ENCODE measurements at regions not wholly inside any gene's neighbourhood (a gene's known extent, or its start where the extent isn't known, plus 50 kb on each side); places are given as distances from the start of the nearest gene placed in this dataset.

DNA sequence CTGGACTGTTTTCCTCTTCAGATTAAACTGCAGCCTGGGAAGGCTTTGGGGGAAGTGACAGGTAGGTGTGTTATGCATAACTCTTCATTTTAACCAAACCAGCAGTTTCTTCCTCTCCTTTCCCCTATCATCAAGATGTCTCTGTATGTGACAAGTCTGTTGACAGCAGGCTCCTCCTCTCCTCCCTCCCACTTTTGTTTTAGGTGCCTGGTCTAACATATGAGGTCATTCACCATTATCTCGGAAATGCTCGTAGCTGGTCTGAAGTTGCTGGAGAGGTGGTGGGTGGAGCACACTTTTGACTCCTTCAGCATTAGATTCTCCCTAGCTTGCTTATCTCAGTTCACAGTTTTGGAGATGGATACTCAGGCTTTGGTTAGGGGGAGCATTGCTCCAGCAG, 571.0 kb upstream of the EEF2KMT start:
- DNase-seq (ENCODE audit: low read depth, low spot score) = no peak
- in situ Hi-C loops (cut with HindIII; ENCODE audit: low pct_unique_long_range_greater_than_20kb, low sequenced_read_pairs) = no loop called here

- no peak for DNase-seq (ENCODE audit: low read depth, low spot score)
- in situ Hi-C loops (cut with HindIII; ENCODE audit: low pct_unique_long_range_greater_than_20kb, low sequenced_read_pairs) = no loop called here
These were observed 568.2 kb upstream of the EEF2KMT start for GRCh38 chr16:5665834-5666233.

- in situ Hi-C loops (cut with HindIII; ENCODE audit: low pct_unique_long_range_greater_than_20kb, low sequenced_read_pairs) = no loop called here
- DNase-seq (ENCODE audit: low read depth, low spot score) = no peak
These were observed 556.2 kb upstream of the EEF2KMT start for GRCh38 chr16:5653789-5654188.

DNA sequence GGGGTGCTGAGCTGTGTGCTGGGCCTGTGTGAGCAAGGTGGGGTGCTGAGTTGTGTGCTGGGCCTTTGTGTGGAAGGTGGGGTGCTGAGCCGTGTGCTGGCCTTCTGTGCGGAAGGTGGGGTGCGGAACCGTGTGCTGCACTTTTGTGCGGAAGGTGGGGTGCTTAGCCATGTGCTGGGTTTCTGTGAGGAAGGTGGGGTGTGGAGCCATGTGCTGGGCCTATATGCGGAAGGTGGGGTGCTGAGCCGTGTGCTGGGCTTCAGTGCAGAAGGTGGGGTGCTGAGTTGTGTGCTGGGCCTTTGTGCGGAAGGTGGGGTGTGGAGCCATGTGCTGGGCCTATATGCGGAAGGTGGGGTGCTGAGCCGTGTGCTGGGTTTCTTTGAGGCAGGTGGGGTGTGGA, 555.4 kb upstream of the EEF2KMT start:
- in situ Hi-C loops (cut with HindIII; ENCODE audit: low pct_unique_long_range_greater_than_20kb, low sequenced_read_pairs) = no loop called here
- DNase-seq (ENCODE audit: low read depth, low spot score) = no peak

DNA sequence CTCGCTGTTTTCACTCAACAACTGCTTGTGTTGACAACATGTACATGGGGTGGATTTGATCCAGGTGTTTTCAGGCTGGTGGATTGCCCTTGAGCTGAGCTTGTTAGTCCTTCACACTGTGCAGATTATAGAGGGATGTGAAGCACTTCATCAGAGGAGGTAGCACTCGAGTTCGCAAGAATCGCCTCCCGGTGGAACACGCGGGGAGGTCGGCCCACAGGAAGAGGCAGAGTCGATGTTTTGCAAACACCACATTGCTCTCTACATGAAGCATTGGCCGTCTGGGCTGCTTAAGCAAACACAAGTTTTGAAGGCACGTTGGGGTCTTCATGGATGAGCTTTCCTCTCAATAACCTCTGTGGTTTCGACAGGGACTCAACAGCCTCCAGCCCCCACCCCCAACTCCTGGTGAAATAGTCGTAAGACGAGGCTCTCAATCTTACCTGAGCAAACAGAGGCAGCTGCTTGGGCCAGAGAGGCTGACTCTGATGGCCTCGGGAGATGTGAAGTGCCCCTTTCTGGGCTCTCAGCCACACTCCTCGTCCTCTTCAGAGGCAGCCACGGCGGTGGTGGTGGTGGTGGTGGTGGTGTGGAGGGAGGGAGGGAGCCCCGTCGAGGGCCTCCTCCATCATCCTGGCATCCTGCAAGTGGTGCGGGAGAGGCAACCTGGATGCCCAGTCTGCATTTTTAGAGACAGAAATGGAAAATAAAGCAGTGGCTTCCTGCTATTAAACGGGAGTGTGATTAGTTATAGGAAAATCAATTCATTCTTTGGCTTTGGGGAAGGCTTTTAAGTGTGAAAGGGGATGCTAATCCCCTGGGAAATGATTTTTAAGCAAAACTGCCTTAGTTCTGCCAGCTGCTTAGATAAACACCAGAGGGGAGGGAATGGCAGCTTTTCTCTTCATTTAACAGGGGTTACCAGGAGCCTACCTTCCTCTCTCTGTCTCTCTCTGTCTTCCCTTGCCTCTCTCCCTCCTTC, 552.5 kb upstream of the EEF2KMT start:
- in situ Hi-C loops (cut with HindIII; ENCODE audit: low pct_unique_long_range_greater_than_20kb, low sequenced_read_pairs) = no loop called here
- no peak for DNase-seq (ENCODE audit: low read depth, low spot score)

- in situ Hi-C loops (cut with HindIII; ENCODE audit: low pct_unique_long_range_greater_than_20kb, low sequenced_read_pairs) = no loop called here
- no peak for DNase-seq (ENCODE audit: low read depth, low spot score)
These were observed 549.5 kb upstream of the EEF2KMT start for GRCh38 chr16:5647051-5647450.

GRCh38 chr16:5643855-5644531, 546.4 kb upstream of the EEF2KMT start:
- no peak for DNase-seq (ENCODE audit: low read depth, low spot score)
- in situ Hi-C loops (cut with HindIII; ENCODE audit: low pct_unique_long_range_greater_than_20kb, low sequenced_read_pairs) = no loop called here

GRCh38 chr16:5642436-5642835, 544.8 kb upstream of the EEF2KMT start:
- no peak for DNase-seq (ENCODE audit: low read depth, low spot score)
- in situ Hi-C loops (cut with HindIII; ENCODE audit: low pct_unique_long_range_greater_than_20kb, low sequenced_read_pairs) = no loop called here

GRCh38 chr16:5642011-5642410, 544.4 kb upstream of the EEF2KMT start:
- in situ Hi-C loops (cut with HindIII; ENCODE audit: low pct_unique_long_range_greater_than_20kb, low sequenced_read_pairs) = no loop called here
- DNase-seq (ENCODE audit: low read depth, low spot score) = no peak

DNA sequence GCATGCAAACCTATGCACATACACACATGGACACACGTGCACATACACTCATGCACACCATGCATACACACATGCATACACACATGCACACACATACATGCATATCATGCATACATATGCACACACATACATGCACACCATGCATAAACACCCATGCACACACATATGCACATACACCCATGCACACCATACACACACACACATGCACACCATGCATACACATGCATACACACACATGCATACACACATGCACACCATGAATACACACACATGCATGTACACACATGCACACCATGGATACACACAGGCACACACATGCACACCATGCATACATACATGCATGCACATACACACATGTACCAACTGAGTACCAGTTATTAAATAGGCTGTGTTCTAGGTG, 543.3 kb upstream of the EEF2KMT start:
- DNase-seq (ENCODE audit: low read depth, low spot score) = no peak
- in situ Hi-C loops (cut with HindIII; ENCODE audit: low pct_unique_long_range_greater_than_20kb, low sequenced_read_pairs) = no loop called here

DNA sequence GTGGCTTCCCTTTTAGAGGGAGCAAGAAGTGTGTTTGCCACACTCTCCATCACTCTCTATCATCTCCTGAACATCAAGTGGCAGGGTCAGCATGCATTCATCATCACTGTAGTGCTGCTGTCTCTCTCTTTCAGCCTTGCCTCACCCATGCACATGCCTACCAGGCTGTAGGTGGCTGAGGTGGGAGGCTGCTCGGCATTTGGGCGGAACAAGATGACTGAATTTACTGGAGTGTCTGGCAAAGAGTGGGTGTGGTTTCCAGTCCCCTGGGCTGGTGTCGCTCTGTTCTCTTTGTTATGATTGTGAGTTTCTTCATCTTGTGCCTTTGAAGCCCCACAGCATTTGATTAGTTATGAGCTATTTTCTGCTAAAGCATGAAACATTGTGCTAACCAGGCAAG, 541.9 kb upstream of the EEF2KMT start:
- in situ Hi-C loops (cut with HindIII; ENCODE audit: low pct_unique_long_range_greater_than_20kb, low sequenced_read_pairs) = no loop called here
- DNase-seq (ENCODE audit: low read depth, low spot score) = no peak

DNA sequence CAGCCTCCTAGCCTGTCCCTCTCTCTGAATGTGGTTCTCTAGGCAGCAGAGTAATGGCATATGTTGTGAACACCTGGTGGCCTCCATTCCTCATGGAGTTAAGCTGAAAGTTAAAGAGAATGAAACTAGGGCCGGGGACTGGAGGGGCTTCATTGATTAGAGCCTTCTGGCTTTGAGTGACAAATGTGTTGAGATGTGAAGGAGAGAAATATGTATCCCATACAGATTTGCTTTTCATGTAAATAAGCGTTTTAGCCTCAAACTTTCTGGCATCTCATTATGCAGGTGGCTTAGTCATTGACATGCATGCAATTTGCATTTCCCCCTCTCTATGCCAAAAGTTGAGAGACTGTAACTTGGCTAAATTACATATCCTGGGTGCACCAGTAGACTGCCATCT, 537.7 kb upstream of the EEF2KMT start:
- in situ Hi-C loops (cut with HindIII; ENCODE audit: low pct_unique_long_range_greater_than_20kb, low sequenced_read_pairs) = no loop called here
- DNase-seq (ENCODE audit: low read depth, low spot score) = no peak

- in situ Hi-C loops (cut with HindIII; ENCODE audit: low pct_unique_long_range_greater_than_20kb, low sequenced_read_pairs) = no loop called here
These were observed 537.1 kb upstream of the EEF2KMT start for GRCh38 chr16:5634666-5635180.

GRCh38 chr16:5633845-5634440, 536.3 kb upstream of the EEF2KMT start:
- DNase-seq (ENCODE audit: low read depth, low spot score) = peak; percentile 59
- in situ Hi-C loops (cut with HindIII; ENCODE audit: low pct_unique_long_range_greater_than_20kb, low sequenced_read_pairs) = no loop called here

More at GRCh38 chr16:5634666-5635180, 537.1 kb upstream of the EEF2KMT start:
- peak; percentile 5 for DNase-seq (ENCODE audit: low read depth, low spot score)

DNA sequence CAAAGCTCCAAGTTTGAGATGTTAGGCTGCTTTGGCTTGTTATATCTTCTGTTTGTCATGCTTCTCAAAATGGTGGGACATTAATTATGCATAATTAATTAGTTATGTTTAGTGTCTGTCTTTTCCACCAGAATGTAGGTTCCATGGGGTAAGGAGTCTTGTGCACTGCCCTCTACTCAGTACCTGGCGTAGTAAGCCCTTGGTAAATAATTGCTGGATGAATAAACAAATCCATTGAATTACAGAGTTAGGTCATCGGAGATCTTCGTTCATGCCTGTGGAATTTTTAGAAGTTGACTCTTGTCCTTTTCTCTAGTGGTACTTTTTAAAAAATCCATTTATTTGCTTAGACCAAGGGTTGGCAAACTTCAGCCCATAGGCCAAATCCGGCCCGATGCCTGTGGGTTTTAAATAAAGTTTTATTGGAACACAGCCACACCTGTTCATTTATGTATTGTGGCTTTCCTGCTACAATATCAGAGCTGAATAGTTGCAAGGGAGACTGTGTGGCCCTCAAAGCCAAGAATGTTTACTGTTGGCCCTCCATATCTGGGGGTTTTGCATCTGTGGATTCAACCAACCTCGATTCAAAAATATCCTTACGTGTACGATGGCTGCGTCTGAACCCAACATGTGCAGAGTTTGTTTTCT, 524.8 kb upstream of the EEF2KMT start:
- in situ Hi-C loops (cut with HindIII; ENCODE audit: low pct_unique_long_range_greater_than_20kb, low sequenced_read_pairs) = no loop called here

GRCh38 chr16:5621826-5622225, 524.2 kb upstream of the EEF2KMT start:
- no peak for DNase-seq (ENCODE audit: low read depth, low spot score)
- in situ Hi-C loops (cut with HindIII; ENCODE audit: low pct_unique_long_range_greater_than_20kb, low sequenced_read_pairs) = no loop called here

More for the DNA sequence above, 524.8 kb upstream of the EEF2KMT start:
- DNase-seq (ENCODE audit: low read depth, low spot score) = no peak

DNA sequence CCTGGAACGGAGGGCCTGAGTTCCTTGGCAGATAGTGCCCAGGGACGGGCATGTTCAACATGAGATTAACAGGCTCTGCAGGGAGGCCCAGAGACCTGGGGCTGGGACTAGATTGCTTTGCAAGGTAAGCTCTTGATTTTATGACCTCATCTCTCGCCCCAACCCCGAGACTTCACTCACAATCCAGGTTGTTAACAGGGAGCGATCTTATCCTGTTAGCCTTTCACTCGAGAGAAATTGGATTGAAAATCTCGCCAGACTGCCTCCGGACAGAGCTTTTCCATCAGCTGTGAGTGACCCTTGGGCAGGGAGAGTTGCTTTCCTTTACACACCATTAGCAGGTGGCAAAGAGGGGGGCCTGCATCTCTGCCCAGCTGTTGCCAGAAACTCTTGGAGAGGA, 521.7 kb upstream of the EEF2KMT start:
- in situ Hi-C loops (cut with HindIII; ENCODE audit: low pct_unique_long_range_greater_than_20kb, low sequenced_read_pairs) = no loop called here
- DNase-seq (ENCODE audit: low read depth, low spot score) = no peak

- no peak for DNase-seq (ENCODE audit: low read depth, low spot score)
- in situ Hi-C loops (cut with HindIII; ENCODE audit: low pct_unique_long_range_greater_than_20kb, low sequenced_read_pairs) = no loop called here
These were observed 519.2 kb upstream of the EEF2KMT start for GRCh38 chr16:5616841-5617240.
